Spinal cord (tissue), 9 donors: ENCODE measurements at regions not wholly inside any gene's neighbourhood (a gene's known extent, or its start where the extent isn't known, plus 50 kb on each side); places are given as distances from the start of the nearest gene placed in this dataset.
"Not testable (repeated sequence)": the region's sequence is repeated elsewhere in the genome, so short reads cannot be mapped to it uniquely, and the experiment has no call there.

ENCODE experiments used
- DNase-seq, 6 donors: peaks; one replicate each; pipeline versions ENCODE4 v3.0.0 to v3.0.0-alpha.2; 2013 to 2015; ENCODE audit warnings: low spot score in 6 of 6, low read depth in 4 of 6
- H3K27ac ChIP-seq: one replicate; pipeline ENCODE4 v1.5.1; 2013; ENCODE audit warnings: low read depth, low read length, control low read depth
- H3K27me3 ChIP-seq: one replicate; pipeline ENCODE4 v1.6.1; 2013; ENCODE audit warnings: low read length; ENCODE audit not compliant: control insufficient read depth, insufficient read depth
- H3K36me3 ChIP-seq: one replicate; pipeline ENCODE4 v1.6.1; 2013; ENCODE audit warnings: low read length; ENCODE audit not compliant: control insufficient read depth, insufficient read depth
- H3K4me1 ChIP-seq: one replicate; pipeline ENCODE4 v1.6.1; 2013; ENCODE audit warnings: low read length; ENCODE audit not compliant: control insufficient read depth, insufficient read depth
- H3K4me3 ChIP-seq: one replicate; pipeline ENCODE4 v1.5.1; 2013; ENCODE audit warnings: low read depth, low read length, control low read depth
- H3K9me3 ChIP-seq: one replicate; pipeline ENCODE4 v1.6.1; 2013; ENCODE audit warnings: low read length; ENCODE audit not compliant: control insufficient read depth, insufficient read depth
- WGBS: methylation state at CpG from one replicate; pipeline ENCODE4 v1.1.5; 2013; ENCODE audit warnings: missing lambda C conversion rate; ENCODE audit not compliant: insufficient coverage; 5-methylcytosine and 5-hydroxymethylcytosine counted together
- donor health status: healthy.

- Histone ChIP-seq H3K4me1 (no peaks in the 10 kb centered on the region), H3K36me3 (no peaks in the 10 kb centered on the region), H3K9me3 (no peaks in the 10 kb centered on the region), H3K27ac (no peak overlapping the region), H3K27me3 (no peaks in the 10 kb centered on the region), H3K4me3 (no peak overlapping the region)
- no peak for DNase-seq
- WGBS = 91% methylated on average over 6 of the region's 11 CpGs
Measured at GRCh38 chr6:168851460-168852375, 401.9 kb downstream of the THBS2 start.

- not testable (repeated sequence) for H3K27ac ChIP-seq, H3K36me3 ChIP-seq, H3K9me3 ChIP-seq, H3K4me1 ChIP-seq, H3K27me3 ChIP-seq, H3K4me3 ChIP-seq, DNase-seq
- 95% methylated on average over 10 of the region's 26 CpGs for WGBS
Measured at GRCh38 chr6:168850027-168850736, 403.5 kb downstream of the THBS2 start.

- H3K36me3 ChIP-seq = no peaks in the 10 kb centered on the region
- WGBS = 94% methylated on average over 8 of the region's 8 CpGs
- no peaks in the 10 kb centered on the region for H3K9me3 ChIP-seq
- no peak for DNase-seq
- no peak overlapping the region for H3K4me3 ChIP-seq
- no peaks in the 10 kb centered on the region for H3K27me3 ChIP-seq
- no peak overlapping the region for H3K27ac ChIP-seq
- H3K4me1 ChIP-seq = peaks cover 5% of the 10 kb centered on the region
Measured at GRCh38 chr6:168849459-168849858, 404.2 kb downstream of the THBS2 start.

- 93% methylated on average over 3 of the region's 6 CpGs for WGBS
- Histone ChIP-seq H3K9me3 (no peaks in the 10 kb centered on the region), H3K36me3 (no peaks in the 10 kb centered on the region), H3K4me3 (no peak overlapping the region), H3K27ac (no peak overlapping the region), H3K27me3 (no peaks in the 10 kb centered on the region), H3K4me1 (peaks cover 5% of the 10 kb centered on the region)
- DNase-seq = no peak
Measured at GRCh38 chr6:168848797-168849196, 404.8 kb downstream of the THBS2 start.

DNA sequence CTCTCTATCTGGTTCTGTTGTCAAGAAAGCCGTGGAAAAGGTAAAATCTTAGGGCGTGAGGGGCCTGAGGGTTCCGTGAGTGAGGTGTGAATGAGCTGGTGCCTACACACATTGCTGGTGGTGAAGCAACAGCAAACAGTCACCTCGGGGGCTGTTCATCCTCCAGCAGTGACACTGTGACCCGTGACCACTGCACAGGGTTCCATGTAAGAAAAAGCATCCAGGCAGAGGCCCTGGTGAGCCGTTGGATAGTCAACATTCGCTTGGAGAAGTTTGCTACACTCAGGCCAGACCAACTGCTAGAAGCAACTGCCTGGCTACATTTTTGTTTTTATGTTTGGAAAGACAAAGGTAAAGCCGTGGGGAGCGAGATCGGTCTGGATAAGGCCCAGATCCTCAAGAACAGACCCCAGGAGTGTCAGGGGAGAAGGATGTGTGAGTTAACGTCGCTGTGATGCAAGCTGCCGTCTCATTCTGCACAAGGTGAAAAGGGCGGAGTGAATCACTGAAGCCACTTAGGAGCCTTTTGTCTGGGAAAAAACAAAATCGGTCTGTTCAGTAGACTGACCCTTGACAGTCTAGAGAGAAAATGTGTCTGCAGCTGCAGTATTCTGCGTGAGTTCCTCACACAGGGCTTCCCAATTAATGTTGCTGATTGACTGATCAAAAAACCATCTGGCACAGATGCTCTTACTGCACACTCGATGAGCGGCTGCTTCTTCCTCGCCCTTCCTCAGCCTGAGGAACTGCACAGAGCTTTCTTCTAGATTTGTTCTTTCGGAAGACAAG lies 404.0 kb downstream of the SMOC2 start:
- Histone ChIP-seq H3K4me3 (no peak overlapping the region), H3K36me3 (no peaks in the 10 kb centered on the region), H3K27me3 (no peaks in the 10 kb centered on the region), H3K27ac (no peak overlapping the region), H3K4me1 (peaks cover 5% of the 10 kb centered on the region), H3K9me3 (no peaks in the 10 kb centered on the region)
- WGBS = 42% methylated on average over 18 of the region's 20 CpGs
- DNase-seq = peak in 4 of 6 donors; percentile 22 to 82 (median 32)

DNA sequence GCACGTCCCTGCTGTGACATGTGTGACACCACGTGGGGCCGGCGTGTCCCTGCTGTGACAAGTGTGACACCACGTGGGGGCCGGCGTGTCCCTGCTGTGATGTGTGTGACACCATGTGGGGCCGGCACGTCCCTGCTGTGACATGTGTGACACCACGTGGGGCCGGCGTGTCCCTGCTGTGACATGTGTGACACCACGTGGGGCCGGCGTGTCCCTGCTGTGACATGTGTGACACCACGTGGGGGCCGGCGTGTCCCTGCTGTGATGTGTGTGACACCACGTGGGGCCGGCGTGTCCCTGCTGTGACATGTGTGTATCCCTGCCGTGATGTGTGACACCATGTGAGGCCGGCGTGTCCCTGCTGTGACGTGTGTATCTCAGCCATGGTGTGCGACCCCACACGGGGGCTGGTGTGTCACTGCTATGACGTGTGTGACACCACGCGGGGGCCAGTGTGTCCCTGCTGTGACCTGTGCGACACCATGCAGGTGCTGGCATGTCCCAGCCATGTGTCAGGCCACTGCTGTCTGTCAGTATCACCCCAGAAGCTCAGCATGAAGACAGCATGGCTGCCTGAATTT lies 401.7 kb downstream of the SMOC2 start:
- H3K27ac ChIP-seq, H3K36me3 ChIP-seq, H3K27me3 ChIP-seq, H3K4me3 ChIP-seq, DNase-seq, H3K9me3 ChIP-seq: not testable (repeated sequence)
- peaks cover 10% of the 10 kb centered on the region for H3K4me1 ChIP-seq
- 90% methylated on average over 28 of the region's 31 CpGs for WGBS

DNA sequence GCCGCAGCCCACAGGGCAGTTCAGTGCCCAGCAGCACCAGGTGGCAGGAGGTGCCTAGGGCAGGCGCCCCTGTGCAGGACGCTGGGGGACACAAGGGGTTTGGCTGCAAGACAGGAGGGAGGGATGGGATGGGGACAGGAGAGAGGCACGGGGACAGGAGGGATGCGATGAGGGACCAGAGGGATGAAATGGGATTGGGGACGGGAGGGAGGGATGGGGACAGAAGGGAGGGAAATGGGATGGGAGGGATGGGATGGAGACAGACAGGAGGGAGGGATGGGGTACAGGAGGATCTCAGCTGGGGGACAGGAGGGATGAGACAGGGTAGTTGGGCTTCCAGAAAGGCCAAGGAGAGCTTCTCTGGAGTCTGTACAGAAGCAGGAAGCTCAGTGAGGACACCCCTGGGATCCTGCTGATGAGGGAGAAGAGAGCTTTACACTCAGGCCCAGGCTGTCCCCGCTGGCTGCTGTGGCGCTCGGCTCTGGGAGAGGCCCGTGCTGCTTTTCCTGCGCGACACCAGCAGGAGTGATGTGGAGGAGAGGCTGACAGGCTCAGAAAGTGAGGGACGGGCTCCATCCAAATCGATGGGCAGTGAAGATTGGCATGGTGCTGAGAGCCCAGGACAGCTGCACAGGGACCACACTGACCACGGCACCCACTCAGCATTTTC lies 400.8 kb downstream of the SMOC2 start:
- Histone ChIP-seq H3K4me1 (peaks cover 13% of the 10 kb centered on the region), H3K27me3 (no peaks in the 10 kb centered on the region), H3K27ac (no peak overlapping the region), H3K36me3 (no peaks in the 10 kb centered on the region), H3K4me3 (no peak overlapping the region), H3K9me3 (no peaks in the 10 kb centered on the region)
- no peak for DNase-seq
- 80% methylated on average over 13 of the region's 15 CpGs for WGBS

DNA sequence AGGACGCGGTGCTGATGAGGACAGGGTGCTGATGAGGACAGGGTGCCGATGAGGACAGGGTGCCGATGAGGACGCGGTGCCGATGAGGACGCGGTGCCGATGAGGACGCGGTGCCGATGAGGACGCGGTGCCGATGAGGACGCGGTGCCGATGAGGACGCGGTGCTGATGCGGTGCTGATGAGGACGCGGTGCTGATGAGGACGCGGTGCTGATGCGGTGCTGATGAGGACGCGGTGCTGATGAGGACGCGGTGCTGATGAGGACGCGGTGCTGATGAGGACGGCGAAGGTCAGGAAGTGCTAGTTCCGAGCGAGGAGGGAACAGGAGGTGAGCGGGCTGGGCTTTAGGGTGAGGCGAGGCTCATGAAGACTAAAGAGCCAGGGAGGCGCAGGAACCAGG lies 399.9 kb downstream of the SMOC2 start:
- DNase-seq, H3K36me3 ChIP-seq, H3K4me3 ChIP-seq, H3K27ac ChIP-seq, H3K27me3 ChIP-seq, H3K9me3 ChIP-seq: not testable (repeated sequence)
- WGBS = 83% methylated on average over 37 of the region's 40 CpGs
- H3K4me1 ChIP-seq = peaks cover 13% of the 10 kb centered on the region

GRCh38 chr6:168840299-168840698 lies 399.3 kb downstream of the SMOC2 start:
- not testable (repeated sequence) for H3K4me3 ChIP-seq, H3K27ac ChIP-seq, H3K27me3 ChIP-seq, H3K36me3 ChIP-seq, DNase-seq, H3K9me3 ChIP-seq
- H3K4me1 ChIP-seq = peaks cover 13% of the 10 kb centered on the region
- WGBS = 87% methylated on average over 9 of the region's 25 CpGs
